Activated naive CD4-positive, alpha-beta T cell (primary cell): ENCODE measurements at regions not wholly inside any gene's neighbourhood (a gene's known extent, or its start where the extent isn't known, plus 50 kb on each side); places are given as distances from the start of the nearest gene placed in this dataset.

ENCODE experiments used
- DNase-seq, 4 experiments: peaks; one replicate each; lab custom pipeline; 2025; lab: John Stamatoyannopoulos, UW

- DNase-seq, result no peak
Measured at GRCh38 chr9:126125992-126126409, 200.6 kb upstream of the MVB12B start.

- no peak for DNase-seq
Measured at GRCh38 chr9:126126807-126127206, 199.8 kb upstream of the MVB12B start.

- DNase-seq, result no peak
Measured at GRCh38 chr9:126127591-126127990, 199.0 kb upstream of the MVB12B start.

GRCh38 chr9:126128494-126129142, 198.0 kb upstream of the MVB12B start:
- no peak for DNase-seq

GRCh38 chr9:126131066-126132010, 195.3 kb upstream of the MVB12B start:
- no peak for DNase-seq

GRCh38 chr9:126132746-126133145, 193.9 kb upstream of the MVB12B start:
- DNase-seq, result no peak

GRCh38 chr9:126144196-126144595, 182.4 kb upstream of the MVB12B start:
- no peak for DNase-seq

- DNase-seq, result no peak
Measured at GRCh38 chr9:126144603-126145456, 181.8 kb upstream of the MVB12B start.

GRCh38 chr9:126145887-126146253, 180.8 kb upstream of the MVB12B start:
- no peak for DNase-seq

- no peak for DNase-seq
Measured at GRCh38 chr9:126146254-126147145, 180.1 kb upstream of the MVB12B start.

GRCh38 chr9:126147186-126147935, 179.3 kb upstream of the MVB12B start:
- DNase-seq, result no peak

- no peak for DNase-seq
Measured at GRCh38 chr9:126147936-126148870, 178.4 kb upstream of the MVB12B start.

- DNase-seq, result no peak
Measured at GRCh38 chr9:126148994-126149393, 177.6 kb upstream of the MVB12B start.

GRCh38 chr9:126149661-126150060, 177.0 kb upstream of the MVB12B start:
- no peak for DNase-seq

- DNase-seq, result no peak
Measured at GRCh38 chr9:126150411-126151030, 176.1 kb upstream of the MVB12B start.

- no peak for DNase-seq
Measured at GRCh38 chr9:126151031-126151685, 175.5 kb upstream of the MVB12B start.

- DNase-seq, result no peak
Measured at GRCh38 chr9:126151686-126152134, 174.9 kb upstream of the MVB12B start.

- no peak for DNase-seq
Measured at GRCh38 chr9:126152622-126153362, 173.8 kb upstream of the MVB12B start.
